ENCODE measurements at regions not wholly inside any gene's neighbourhood (a gene's known extent, or its start where the extent isn't known, plus 50 kb on each side); places are given as distances from the start of the nearest gene placed in this dataset.

- Histone ChIP-seq H3K4me2 (ENCODE audit: insufficient read depth, low read length) (no peak overlapping the region), H2AFZ (ENCODE audit: low read length) (no peak overlapping the region), H3K36me3 (ENCODE audit: insufficient read depth, low read length) (no peaks in the 10 kb centered on the region), H3K27me3 (ENCODE audit: insufficient read depth, low read length) (no peaks in the 10 kb centered on the region), H3K79me2 (ENCODE audit: insufficient read depth, low read length) (no peaks in the 10 kb centered on the region), H3K27ac (ENCODE audit: low read depth, low read length) (no peak overlapping the region), H3K4me3 (ENCODE audit: insufficient read depth, low read length) (no peak overlapping the region), H4K20me1 (ENCODE audit: insufficient read depth, low read length) (no peaks in the 10 kb centered on the region), H3K4me1 (ENCODE audit: insufficient read depth, low read length) (no peaks in the 10 kb centered on the region), H3K9me3 (ENCODE audit: low read depth, low read length) (no peaks in the 10 kb centered on the region)
- no peak for DNase-seq (ENCODE audit: insufficient read length, low spot score, missing footprints)
- TF ChIP-seq CTCF (IDR thresholded peaks at IDR 0.05; ENCODE audit: extremely low read depth, low read depth, low read length), result no peak
Observed at GRCh38 chr3:102909904-102910303, 475.1 kb downstream of the ZPLD1 start.

- no peak overlapping the region for H2AFZ ChIP-seq (ENCODE audit: low read length)
- no peak for TF ChIP-seq CTCF (IDR thresholded peaks at IDR 0.05; ENCODE audit: extremely low read depth, low read depth, low read length)
- no peak overlapping the region for H3K4me3 ChIP-seq (ENCODE audit: insufficient read depth, low read length)
- H4K20me1 ChIP-seq (ENCODE audit: insufficient read depth, low read length), result no peaks in the 10 kb centered on the region
- H3K79me2 ChIP-seq (ENCODE audit: insufficient read depth, low read length), result no peaks in the 10 kb centered on the region
- no peaks in the 10 kb centered on the region for H3K4me1 ChIP-seq (ENCODE audit: insufficient read depth, low read length)
- H3K27ac ChIP-seq (ENCODE audit: low read depth, low read length), result no peak overlapping the region
- no peaks in the 10 kb centered on the region for H3K9me3 ChIP-seq (ENCODE audit: low read depth, low read length)
- no peaks in the 10 kb centered on the region for H3K27me3 ChIP-seq (ENCODE audit: insufficient read depth, low read length)
- no peaks in the 10 kb centered on the region for H3K36me3 ChIP-seq (ENCODE audit: insufficient read depth, low read length)
- no peak overlapping the region for H3K4me2 ChIP-seq (ENCODE audit: insufficient read depth, low read length)
- no peak for DNase-seq (ENCODE audit: insufficient read length, low spot score, missing footprints)
Observed at GRCh38 chr3:102916532-102916931, 481.7 kb downstream of the ZPLD1 start.

GRCh38 chr3:102926618-102927017, 491.8 kb downstream of the ZPLD1 start:
- no peak overlapping the region for H3K4me2 ChIP-seq (ENCODE audit: insufficient read depth, low read length)
- H3K9me3 ChIP-seq (ENCODE audit: low read depth, low read length), result peaks cover 5% of the 10 kb centered on the region
- no peak overlapping the region for H2AFZ ChIP-seq (ENCODE audit: low read length)
- H3K27me3 ChIP-seq (ENCODE audit: insufficient read depth, low read length), result no peaks in the 10 kb centered on the region
- no peaks in the 10 kb centered on the region for H3K79me2 ChIP-seq (ENCODE audit: insufficient read depth, low read length)
- no peaks in the 10 kb centered on the region for H4K20me1 ChIP-seq (ENCODE audit: insufficient read depth, low read length)
- no peak overlapping the region for H3K27ac ChIP-seq (ENCODE audit: low read depth, low read length)
- TF ChIP-seq CTCF (IDR thresholded peaks at IDR 0.05; ENCODE audit: extremely low read depth, low read depth, low read length), result no peak
- no peaks in the 10 kb centered on the region for H3K4me1 ChIP-seq (ENCODE audit: insufficient read depth, low read length)
- H3K4me3 ChIP-seq (ENCODE audit: insufficient read depth, low read length), result no peak overlapping the region
- H3K36me3 ChIP-seq (ENCODE audit: insufficient read depth, low read length), result no peaks in the 10 kb centered on the region
- DNase-seq (ENCODE audit: insufficient read length, low spot score, missing footprints), result no peak

GRCh38 chr3:102933377-102933776, 498.6 kb downstream of the ZPLD1 start:
- no peaks in the 10 kb centered on the region for H3K36me3 ChIP-seq (ENCODE audit: insufficient read depth, low read length)
- no peaks in the 10 kb centered on the region for H4K20me1 ChIP-seq (ENCODE audit: insufficient read depth, low read length)
- TF ChIP-seq CTCF (IDR thresholded peaks at IDR 0.05; ENCODE audit: extremely low read depth, low read depth, low read length), result no peak
- H3K79me2 ChIP-seq (ENCODE audit: insufficient read depth, low read length), result no peaks in the 10 kb centered on the region
- no peak overlapping the region for H3K4me2 ChIP-seq (ENCODE audit: insufficient read depth, low read length)
- H3K27ac ChIP-seq (ENCODE audit: low read depth, low read length), result no peak overlapping the region
- H3K9me3 ChIP-seq (ENCODE audit: low read depth, low read length), result peaks cover 3% of the 10 kb centered on the region
- no peak overlapping the region for H2AFZ ChIP-seq (ENCODE audit: low read length)
- H3K4me3 ChIP-seq (ENCODE audit: insufficient read depth, low read length), result no peak overlapping the region
- H3K27me3 ChIP-seq (ENCODE audit: insufficient read depth, low read length), result no peaks in the 10 kb centered on the region
- H3K4me1 ChIP-seq (ENCODE audit: insufficient read depth, low read length), result no peaks in the 10 kb centered on the region
- no peak for DNase-seq (ENCODE audit: insufficient read length, low spot score, missing footprints)

Data from osteoblast (primary cell).